ENCODE measurements at regions not wholly inside any gene's neighbourhood (a gene's known extent, or its start where the extent isn't known, plus 50 kb on each side); places are given as distances from the start of the nearest gene placed in this dataset.

DNA sequence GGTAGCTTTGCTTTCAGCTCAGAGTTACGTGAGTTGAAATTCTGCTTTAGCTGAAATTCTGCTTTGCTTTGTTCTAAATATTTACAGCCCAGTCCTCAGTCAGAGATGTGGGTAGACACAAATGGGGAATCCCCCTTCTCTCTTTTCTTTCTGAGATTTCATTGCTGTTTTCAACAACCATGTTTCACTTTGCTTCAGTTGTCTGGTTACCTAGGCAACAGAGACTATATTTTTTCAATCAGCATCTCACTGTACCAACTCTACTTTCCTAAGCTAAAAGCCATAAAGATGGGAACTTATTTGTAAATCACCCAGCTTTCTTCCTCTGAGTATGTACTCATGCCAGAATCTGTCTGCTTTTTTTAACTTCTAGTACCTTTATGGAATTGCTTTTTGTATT lies 509.0 kb downstream of the OLFM4 start (continued):
- TF ChIP-seq, protein P1, sequence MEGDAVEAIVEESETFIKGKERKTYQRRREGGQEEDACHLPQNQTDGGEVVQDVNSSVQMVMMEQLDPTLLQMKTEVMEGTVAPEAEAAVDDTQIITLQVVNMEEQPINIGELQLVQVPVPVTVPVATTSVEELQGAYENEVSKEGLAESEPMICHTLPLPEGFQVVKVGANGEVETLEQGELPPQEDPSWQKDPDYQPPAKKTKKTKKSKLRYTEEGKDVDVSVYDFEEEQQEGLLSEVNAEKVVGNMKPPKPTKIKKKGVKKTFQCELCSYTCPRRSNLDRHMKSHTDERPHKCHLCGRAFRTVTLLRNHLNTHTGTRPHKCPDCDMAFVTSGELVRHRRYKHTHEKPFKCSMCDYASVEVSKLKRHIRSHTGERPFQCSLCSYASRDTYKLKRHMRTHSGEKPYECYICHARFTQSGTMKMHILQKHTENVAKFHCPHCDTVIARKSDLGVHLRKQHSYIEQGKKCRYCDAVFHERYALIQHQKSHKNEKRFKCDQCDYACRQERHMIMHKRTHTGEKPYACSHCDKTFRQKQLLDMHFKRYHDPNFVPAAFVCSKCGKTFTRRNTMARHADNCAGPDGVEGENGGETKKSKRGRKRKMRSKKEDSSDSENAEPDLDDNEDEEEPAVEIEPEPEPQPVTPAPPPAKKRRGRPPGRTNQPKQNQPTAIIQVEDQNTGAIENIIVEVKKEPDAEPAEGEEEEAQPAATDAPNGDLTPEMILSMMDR (IDR thresholded peaks at IDR 0.05; ENCODE audit: control extremely low read depth in 1 of 3, insufficient read depth in 1 of 3, low read depth in 1 of 3, low read length in 3 of 3) = no peak
- TF ChIP-seq CTBP2 (IDR thresholded peaks at IDR 0.05; ENCODE audit: borderline replicate concordance, insufficient read depth, insufficient read length, low read length) (no peak), KDM1A (IDR thresholded peaks at IDR 0.05; ENCODE audit: borderline replicate concordance, low read length) (no peak), TAF1 (IDR thresholded peaks at IDR 0.05; ENCODE audit: low read depth, low read length) (no peak)
- TF ChIP-seq, protein P2, sequence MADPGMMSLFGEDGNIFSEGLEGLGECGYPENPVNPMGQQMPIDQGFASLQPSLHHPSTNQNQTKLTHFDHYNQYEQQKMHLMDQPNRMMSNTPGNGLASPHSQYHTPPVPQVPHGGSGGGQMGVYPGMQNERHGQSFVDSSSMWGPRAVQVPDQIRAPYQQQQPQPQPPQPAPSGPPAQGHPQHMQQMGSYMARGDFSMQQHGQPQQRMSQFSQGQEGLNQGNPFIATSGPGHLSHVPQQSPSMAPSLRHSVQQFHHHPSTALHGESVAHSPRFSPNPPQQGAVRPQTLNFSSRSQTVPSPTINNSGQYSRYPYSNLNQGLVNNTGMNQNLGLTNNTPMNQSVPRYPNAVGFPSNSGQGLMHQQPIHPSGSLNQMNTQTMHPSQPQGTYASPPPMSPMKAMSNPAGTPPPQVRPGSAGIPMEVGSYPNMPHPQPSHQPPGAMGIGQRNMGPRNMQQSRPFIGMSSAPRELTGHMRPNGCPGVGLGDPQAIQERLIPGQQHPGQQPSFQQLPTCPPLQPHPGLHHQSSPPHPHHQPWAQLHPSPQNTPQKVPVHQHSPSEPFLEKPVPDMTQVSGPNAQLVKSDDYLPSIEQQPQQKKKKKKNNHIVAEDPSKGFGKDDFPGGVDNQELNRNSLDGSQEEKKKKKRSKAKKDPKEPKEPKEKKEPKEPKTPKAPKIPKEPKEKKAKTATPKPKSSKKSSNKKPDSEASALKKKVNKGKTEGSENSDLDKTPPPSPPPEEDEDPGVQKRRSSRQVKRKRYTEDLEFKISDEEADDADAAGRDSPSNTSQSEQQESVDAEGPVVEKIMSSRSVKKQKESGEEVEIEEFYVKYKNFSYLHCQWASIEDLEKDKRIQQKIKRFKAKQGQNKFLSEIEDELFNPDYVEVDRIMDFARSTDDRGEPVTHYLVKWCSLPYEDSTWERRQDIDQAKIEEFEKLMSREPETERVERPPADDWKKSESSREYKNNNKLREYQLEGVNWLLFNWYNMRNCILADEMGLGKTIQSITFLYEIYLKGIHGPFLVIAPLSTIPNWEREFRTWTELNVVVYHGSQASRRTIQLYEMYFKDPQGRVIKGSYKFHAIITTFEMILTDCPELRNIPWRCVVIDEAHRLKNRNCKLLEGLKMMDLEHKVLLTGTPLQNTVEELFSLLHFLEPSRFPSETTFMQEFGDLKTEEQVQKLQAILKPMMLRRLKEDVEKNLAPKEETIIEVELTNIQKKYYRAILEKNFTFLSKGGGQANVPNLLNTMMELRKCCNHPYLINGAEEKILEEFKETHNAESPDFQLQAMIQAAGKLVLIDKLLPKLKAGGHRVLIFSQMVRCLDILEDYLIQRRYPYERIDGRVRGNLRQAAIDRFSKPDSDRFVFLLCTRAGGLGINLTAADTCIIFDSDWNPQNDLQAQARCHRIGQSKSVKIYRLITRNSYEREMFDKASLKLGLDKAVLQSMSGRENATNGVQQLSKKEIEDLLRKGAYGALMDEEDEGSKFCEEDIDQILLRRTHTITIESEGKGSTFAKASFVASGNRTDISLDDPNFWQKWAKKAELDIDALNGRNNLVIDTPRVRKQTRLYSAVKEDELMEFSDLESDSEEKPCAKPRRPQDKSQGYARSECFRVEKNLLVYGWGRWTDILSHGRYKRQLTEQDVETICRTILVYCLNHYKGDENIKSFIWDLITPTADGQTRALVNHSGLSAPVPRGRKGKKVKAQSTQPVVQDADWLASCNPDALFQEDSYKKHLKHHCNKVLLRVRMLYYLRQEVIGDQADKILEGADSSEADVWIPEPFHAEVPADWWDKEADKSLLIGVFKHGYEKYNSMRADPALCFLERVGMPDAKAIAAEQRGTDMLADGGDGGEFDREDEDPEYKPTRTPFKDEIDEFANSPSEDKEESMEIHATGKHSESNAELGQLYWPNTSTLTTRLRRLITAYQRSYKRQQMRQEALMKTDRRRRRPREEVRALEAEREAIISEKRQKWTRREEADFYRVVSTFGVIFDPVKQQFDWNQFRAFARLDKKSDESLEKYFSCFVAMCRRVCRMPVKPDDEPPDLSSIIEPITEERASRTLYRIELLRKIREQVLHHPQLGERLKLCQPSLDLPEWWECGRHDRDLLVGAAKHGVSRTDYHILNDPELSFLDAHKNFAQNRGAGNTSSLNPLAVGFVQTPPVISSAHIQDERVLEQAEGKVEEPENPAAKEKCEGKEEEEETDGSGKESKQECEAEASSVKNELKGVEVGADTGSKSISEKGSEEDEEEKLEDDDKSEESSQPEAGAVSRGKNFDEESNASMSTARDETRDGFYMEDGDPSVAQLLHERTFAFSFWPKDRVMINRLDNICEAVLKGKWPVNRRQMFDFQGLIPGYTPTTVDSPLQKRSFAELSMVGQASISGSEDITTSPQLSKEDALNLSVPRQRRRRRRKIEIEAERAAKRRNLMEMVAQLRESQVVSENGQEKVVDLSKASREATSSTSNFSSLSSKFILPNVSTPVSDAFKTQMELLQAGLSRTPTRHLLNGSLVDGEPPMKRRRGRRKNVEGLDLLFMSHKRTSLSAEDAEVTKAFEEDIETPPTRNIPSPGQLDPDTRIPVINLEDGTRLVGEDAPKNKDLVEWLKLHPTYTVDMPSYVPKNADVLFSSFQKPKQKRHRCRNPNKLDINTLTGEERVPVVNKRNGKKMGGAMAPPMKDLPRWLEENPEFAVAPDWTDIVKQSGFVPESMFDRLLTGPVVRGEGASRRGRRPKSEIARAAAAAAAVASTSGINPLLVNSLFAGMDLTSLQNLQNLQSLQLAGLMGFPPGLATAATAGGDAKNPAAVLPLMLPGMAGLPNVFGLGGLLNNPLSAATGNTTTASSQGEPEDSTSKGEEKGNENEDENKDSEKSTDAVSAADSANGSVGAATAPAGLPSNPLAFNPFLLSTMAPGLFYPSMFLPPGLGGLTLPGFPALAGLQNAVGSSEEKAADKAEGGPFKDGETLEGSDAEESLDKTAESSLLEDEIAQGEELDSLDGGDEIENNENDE (IDR thresholded peaks at IDR 0.05; ENCODE audit: insufficient replicate concordance, low read length) = no peak
